Adrenal gland (tissue), 9 donors: ENCODE measurements at regions not wholly inside any gene's neighbourhood (a gene's known extent, or its start where the extent isn't known, plus 50 kb on each side); places are given as distances from the start of the nearest gene placed in this dataset.

ENCODE experiments used
- DNase-seq, 7 donors: peaks; one replicate each; pipeline ENCODE4 v3.0.0-alpha.2; 2019 to 2020
- H3K27ac ChIP-seq, 5 donors: fragments of 200-600 bp; sonication (generic) in 4 of 5; 1 replicate in 3 of 5; 2 replicates in 2 of 5; pipeline versions ENCODE4 v1.5.1 to v1.8.0; 2016 to 2020; ENCODE audit warnings: mild to moderate bottlenecking in 1 of 5
- H3K27me3 ChIP-seq: fragments of 200-600 bp; 2 replicates; pipeline ENCODE4 v1.8.0; 2021
- H3K36me3 ChIP-seq, 2 donors: fragments of 200-600 bp; replicated peaks in 1 of 2; 1 replicate in 1 of 2; 2 replicates in 1 of 2; pipeline versions ENCODE4 v1.5.1 to v1.8.0; 2018 to 2022
- H3K4me1 ChIP-seq, 2 donors: fragments of 200-600 bp; replicated peaks in 1 of 2; 1 replicate in 1 of 2; 2 replicates in 1 of 2; pipeline versions ENCODE4 v1.5.1 to v1.8.0; 2018 to 2021
- H3K4me3 ChIP-seq, 4 donors: fragments of 200-600 bp; sonication (generic) in 3 of 4; one replicate each; pipeline ENCODE4 v1.5.1; 2016 to 2018
- H3K9me3 ChIP-seq, 3 donors: fragments of 200-600 bp; sonication (generic) in 1 of 3; replicated peaks in 1 of 3; 1 replicate in 2 of 3; 2 replicates in 1 of 3; pipeline versions ENCODE4 v1.5.1 to v1.8.0; 2016 to 2021
- POLR2A ChIP-seq, 2 donors: fragments of 450-650 bp; IDR thresholded peaks; one replicate each; pipeline ENCODE4 v1.6.1; 2017; ENCODE audit warnings: antibody characterized with exemption in 2 of 2, mild to moderate bottlenecking in 2 of 2, moderate library complexity in 1 of 2
- WGBS, 4 donors: extraction: QIAGEN DNeasy Blood & Tissue Kit in 2 of 4; methylation state at CpG; one replicate each; pipeline versions ENCODE4 v1.1.5 to v1.1.7; 2013 to 2017; 5-methylcytosine and 5-hydroxymethylcytosine counted together
- intact Hi-C, 2 donors: fragments of 100-400 bp; cut with DNase I; formaldehyde crosslinking; loops; one replicate each; pipeline versions ENCODE4 v1.14.1 to v1.15.0; 2022 to 2023
- TF ChIP-seq, protein P1 (sequence below), 6 experiments: fragments of 450-650 bp in 4 of 6; fragments of 200-600 bp in 2 of 6; sonication (generic) in 1 of 6; IDR thresholded peaks; 1 replicate in 5 of 6; 2 replicates in 1 of 6; pipeline versions ENCODE4 v1.5.1 to v1.8.0; 2016 to 2021; ENCODE audit warnings: antibody characterized with exemption in 6 of 6, mild to moderate bottlenecking in 2 of 6, moderate library complexity in 1 of 6
- donor health status: healthy with polysubstance abuse.
- donor health status: Bipolar disorder and iron deficiency.
- donor health status: DM: yes; HTN: yes; CAD: no.
- donor health status: DM: no; HTN: no; CAD: no.
- donor health status: DM: no; HTN: no; CAD: no.

DNA sequence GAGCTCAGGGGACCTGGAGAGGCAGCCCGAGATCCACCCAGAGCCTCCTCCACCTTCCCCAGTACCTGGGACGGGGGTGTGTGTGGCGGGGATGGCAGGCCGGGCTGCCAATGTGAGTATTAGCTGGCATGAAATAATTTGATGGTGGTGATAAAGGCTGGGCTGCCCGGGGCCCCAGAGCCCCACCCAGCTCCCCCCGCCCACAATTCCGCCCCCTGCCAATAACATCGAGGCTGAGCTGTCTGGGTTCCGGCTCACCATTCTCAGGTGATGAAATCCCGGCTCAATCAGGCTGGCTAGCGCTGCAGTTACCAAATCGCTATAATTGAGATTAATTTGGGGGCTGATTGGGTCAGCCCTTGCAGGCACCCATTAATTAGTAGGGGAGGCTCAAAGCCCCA is 103.8 kb upstream of the CASZ1 start:
- Histone ChIP-seq H3K36me3 (no peaks in the 10 kb centered on the region), H3K4me3 (no peak overlapping the region), H3K27ac (peak overlapping the region in 1 of 5 donors; percentile 40), H3K9me3 (no peaks in the 10 kb centered on the region), H3K27me3 (no peaks in the 10 kb centered on the region), H3K4me1 (no peaks in the 10 kb centered on the region)
- DNase-seq = no peak
- intact Hi-C loops = no loop called here
- WGBS, 4 donors = 67 to 96% (median 73%) methylated on average over 4 to 12 of the region's 12 CpGs
- TF ChIP-seq, protein P1, sequence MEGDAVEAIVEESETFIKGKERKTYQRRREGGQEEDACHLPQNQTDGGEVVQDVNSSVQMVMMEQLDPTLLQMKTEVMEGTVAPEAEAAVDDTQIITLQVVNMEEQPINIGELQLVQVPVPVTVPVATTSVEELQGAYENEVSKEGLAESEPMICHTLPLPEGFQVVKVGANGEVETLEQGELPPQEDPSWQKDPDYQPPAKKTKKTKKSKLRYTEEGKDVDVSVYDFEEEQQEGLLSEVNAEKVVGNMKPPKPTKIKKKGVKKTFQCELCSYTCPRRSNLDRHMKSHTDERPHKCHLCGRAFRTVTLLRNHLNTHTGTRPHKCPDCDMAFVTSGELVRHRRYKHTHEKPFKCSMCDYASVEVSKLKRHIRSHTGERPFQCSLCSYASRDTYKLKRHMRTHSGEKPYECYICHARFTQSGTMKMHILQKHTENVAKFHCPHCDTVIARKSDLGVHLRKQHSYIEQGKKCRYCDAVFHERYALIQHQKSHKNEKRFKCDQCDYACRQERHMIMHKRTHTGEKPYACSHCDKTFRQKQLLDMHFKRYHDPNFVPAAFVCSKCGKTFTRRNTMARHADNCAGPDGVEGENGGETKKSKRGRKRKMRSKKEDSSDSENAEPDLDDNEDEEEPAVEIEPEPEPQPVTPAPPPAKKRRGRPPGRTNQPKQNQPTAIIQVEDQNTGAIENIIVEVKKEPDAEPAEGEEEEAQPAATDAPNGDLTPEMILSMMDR (IDR thresholded peaks at IDR 0.05) = no peak
- TF ChIP-seq POLR2A (IDR thresholded peaks at IDR 0.05) = no peak

DNA sequence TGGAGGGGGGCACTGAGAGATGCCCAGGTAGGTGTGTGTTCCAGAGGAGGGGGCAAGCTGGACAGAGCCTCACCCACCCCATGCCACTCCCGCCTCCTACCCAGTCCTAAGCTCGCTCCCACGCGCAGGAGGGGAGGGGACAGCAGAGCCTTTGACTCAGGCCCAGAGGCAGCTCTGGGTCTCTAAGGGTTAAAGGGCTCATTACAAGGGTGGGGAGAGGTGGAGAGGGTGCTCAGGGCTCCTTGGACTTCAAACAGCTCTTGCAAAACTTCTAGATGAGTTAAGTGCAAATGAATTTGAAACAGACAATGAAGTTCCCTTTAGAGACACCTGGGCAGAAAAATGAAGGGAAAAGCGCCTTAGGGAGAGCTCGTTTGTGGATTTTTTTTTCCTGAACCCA is 104.2 kb upstream of the CASZ1 start:
- intact Hi-C loops = no loop called here
- WGBS, 4 donors = 71 to 76% (median 73%) methylated on average over 6 of the region's 6 CpGs
- H3K27me3 ChIP-seq = no peaks in the 10 kb centered on the region
- H3K36me3 ChIP-seq = no peaks in the 10 kb centered on the region
- no peak for DNase-seq
- no peak overlapping the region for H3K4me3 ChIP-seq
- TF ChIP-seq, protein P1 (IDR thresholded peaks at IDR 0.05) = no peak
- no peak for TF ChIP-seq POLR2A (IDR thresholded peaks at IDR 0.05)
- peak overlapping the region in 1 of 5 donors; percentile 40 for H3K27ac ChIP-seq
- no peaks in the 10 kb centered on the region for H3K4me1 ChIP-seq
- no peaks in the 10 kb centered on the region for H3K9me3 ChIP-seq

DNA sequence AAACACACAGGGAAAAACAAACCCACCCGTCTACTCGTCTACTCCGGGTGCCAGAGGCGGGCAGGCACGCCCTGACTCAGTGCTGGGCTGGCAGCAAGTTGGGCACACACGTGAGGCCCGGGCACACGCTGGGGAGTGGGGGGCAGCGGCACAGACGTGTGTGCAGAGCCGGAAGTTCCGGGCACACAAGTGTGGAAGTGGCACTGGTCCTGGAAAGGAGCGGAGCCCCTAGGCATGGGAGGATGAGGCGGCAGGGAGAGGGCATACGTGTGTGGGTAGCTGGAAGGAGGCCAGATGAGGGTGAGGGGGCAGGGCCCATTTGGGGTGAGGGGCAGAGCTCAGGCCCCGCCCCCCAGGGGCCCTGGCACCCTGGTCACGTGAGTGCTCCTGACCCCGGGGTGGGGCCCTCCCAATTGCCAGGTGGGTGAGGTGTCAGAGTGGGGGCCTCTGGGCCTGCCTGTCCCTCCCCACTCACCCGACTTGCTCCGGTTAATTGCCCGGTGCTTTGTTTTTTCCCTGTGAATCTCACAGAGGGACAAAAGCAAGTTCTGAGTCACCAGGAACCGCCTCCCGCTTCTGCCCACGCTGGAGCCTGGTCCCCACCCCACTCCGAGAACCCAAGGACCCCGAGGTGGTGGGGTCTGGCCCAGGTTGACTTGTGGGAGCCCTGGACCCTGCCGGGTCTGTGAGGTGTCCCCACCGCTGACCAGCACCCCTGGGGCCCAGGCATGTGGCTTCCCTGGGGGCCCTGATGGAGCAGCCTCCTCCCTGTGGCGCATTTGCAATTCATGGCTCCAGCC is 104.8 kb upstream of the CASZ1 start:
- H3K4me3 ChIP-seq = no peak overlapping the region
- WGBS, 4 donors = 61 to 67% (median 65%) methylated on average over 26 to 29 of the region's 29 CpGs
- peak overlapping the region in 1 of 5 donors; percentile 40 for H3K27ac ChIP-seq
- no peak for TF ChIP-seq POLR2A (IDR thresholded peaks at IDR 0.05)
- TF ChIP-seq, protein P1 (IDR thresholded peaks at IDR 0.05) = no peak
- H3K27me3 ChIP-seq = no peaks in the 10 kb centered on the region
- H3K4me1 ChIP-seq = no peaks in the 10 kb centered on the region
- intact Hi-C loops = no loop called here
- H3K36me3 ChIP-seq = no peaks in the 10 kb centered on the region
- H3K9me3 ChIP-seq = no peaks in the 10 kb centered on the region
- peak in 1 of 7 donors; percentile 56 for DNase-seq

DNA sequence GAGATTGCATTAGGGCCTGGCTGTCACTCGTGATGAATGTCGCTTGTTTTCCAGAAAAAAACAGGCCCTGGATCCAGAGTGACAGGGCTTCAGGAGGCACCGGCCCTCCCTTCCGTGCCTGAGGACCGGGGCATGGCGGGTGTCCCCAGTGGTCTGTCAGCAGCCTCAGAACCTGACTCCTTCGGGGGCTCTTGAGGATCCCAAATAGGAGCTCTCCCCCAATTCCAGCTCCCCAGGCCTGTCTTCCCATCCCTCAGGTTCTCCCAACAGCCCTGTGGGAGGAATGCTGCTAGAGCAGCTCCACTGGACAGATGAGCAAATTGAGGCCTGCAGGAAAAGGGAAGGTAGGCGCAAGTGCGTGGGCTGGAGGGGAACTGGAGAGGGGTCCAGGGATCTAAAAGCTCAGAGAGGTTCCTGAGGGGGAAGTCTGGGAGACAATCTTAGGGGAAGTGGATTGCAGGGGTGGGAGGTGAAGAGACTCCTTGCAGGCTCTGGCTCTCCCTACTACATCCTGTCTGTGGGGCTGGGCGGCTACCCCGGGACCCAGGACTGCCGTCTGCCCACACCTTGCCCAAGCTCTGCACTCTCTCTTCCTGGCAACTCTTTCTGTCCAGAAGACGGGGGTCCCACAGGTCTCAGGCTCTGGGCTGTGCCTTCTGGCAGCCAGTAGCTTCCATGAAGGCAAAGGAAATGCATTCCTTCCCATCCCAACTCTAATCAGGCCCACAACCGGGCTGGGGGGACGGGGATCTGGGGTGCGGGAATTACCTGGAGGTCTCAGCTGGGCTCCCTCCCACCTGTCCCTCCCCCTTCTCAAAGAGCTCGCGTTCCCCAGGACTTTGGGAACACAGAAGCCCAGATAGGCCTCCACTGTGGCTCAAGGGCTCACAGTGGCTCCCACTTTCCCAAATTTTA is 105.7 kb upstream of the CASZ1 start:
- 81 to 86% (median 82%) methylated on average over 11 to 18 of the region's 18 CpGs for WGBS, 4 donors
- no peaks in the 10 kb centered on the region for H3K4me1 ChIP-seq
- H3K36me3 ChIP-seq = no peaks in the 10 kb centered on the region
- H3K4me3 ChIP-seq = no peak overlapping the region
- peak overlapping the region in 1 of 5 donors; percentile 40 for H3K27ac ChIP-seq
- no peaks in the 10 kb centered on the region for H3K9me3 ChIP-seq
- H3K27me3 ChIP-seq = no peaks in the 10 kb centered on the region
- TF ChIP-seq POLR2A (IDR thresholded peaks at IDR 0.05) = no peak
- TF ChIP-seq, protein P1 (IDR thresholded peaks at IDR 0.05) = no peak
- DNase-seq = peak in 1 of 7 donors; percentile 60
- intact Hi-C loops = no loop called here
